ENCODE measurements at regions not wholly inside any gene's neighbourhood (a gene's known extent, or its start where the extent isn't known, plus 50 kb on each side); places are given as distances from the start of the nearest gene placed in this dataset.

GRCh38 chr2:85963068-85963467 lies 74.3 kb upstream of the ST3GAL5 start:
- no peak overlapping the region for H3K9ac ChIP-seq (ENCODE audit: low read length)
- no peaks in the 10 kb centered on the region for H4K20me1 ChIP-seq (ENCODE audit: insufficient read depth)
- BruUV-seq (replicated peaks): no TSS peak
- ChIA-PET CTCF (no interaction called here), POLR2A (no interaction called here), RAD21 (ENCODE audit: low non-redundant PET in 1 of 2, low total read pairs in 2 of 2, uncharacterized antibody in 2 of 2, unreplicated experiment in 2 of 2) (no interaction called here)
- H3K27me3 ChIP-seq (ENCODE audit: insufficient read depth, low read length): no peaks in the 10 kb centered on the region
- H3K4me1 ChIP-seq (ENCODE audit: control insufficient read depth in 1 of 2, insufficient read depth in 2 of 2, low read length in 2 of 2): peaks cover 5 to 20% of the 10 kb centered on the region in 2 experiments; a peak in 3 of 4 replicates
- H3K4me2 ChIP-seq (ENCODE audit: low read length): peak overlapping the region; percentile 72; the same call in 1 of the 2 replicates
- no peak overlapping the region for H3K4me3 ChIP-seq (replicated peaks in 1 of 2; ENCODE audit: low read depth in 1 of 2, low read length in 2 of 2)
- no peak overlapping the region for H3K27ac ChIP-seq (ENCODE audit: low read depth, low read length)
- ATAC-seq (no peak), DNase-seq (ENCODE audit: low read depth, low spot score) (no peak)
- H3K9me2 ChIP-seq (ENCODE audit: insufficient read depth): no peaks in the 10 kb centered on the region
- intact Hi-C loops (cut with micrococcal nuclease): no loop called here
- H3K79me2 ChIP-seq (ENCODE audit: insufficient read depth, low read length): no peaks in the 10 kb centered on the region
- H2AFZ ChIP-seq (ENCODE audit: low read depth, low read length, poor library complexity, severe bottlenecking): no peak overlapping the region
- no peaks in the 10 kb centered on the region for H3K36me3 ChIP-seq (ENCODE audit: control insufficient read depth in 1 of 2, insufficient read depth in 2 of 2, low read length in 2 of 2)
- TF ChIP-seq CEBPB (IDR thresholded peaks at IDR 0.05; ENCODE audit: low read depth): no peak
- no peak for TF ChIP-seq EZH2phosphoT487 (IDR thresholded peaks at IDR 0.05; ENCODE audit: borderline replicate concordance)
- TF ChIP-seq ZNF274 (IDR thresholded peaks at IDR 0.05; ENCODE audit: low read depth, low read length): no peak
- no peak for TF ChIP-seq MAX (IDR thresholded peaks at IDR 0.05)
- TF ChIP-seq ELF1 (IDR thresholded peaks at IDR 0.05; ENCODE audit: borderline replicate concordance, low read depth): no peak
- no peak for TF ChIP-seq POLR2AphosphoS5 (IDR thresholded peaks at IDR 0.05; ENCODE audit: low read depth, low read length)
- TF ChIP-seq SRF (IDR thresholded peaks at IDR 0.05; ENCODE audit: low read depth): no peak
- no peak for TF ChIP-seq EGR1 (IDR thresholded peaks at IDR 0.05; ENCODE audit: low read depth)
- no peak for TF ChIP-seq POLR2A (IDR thresholded peaks at IDR 0.05; ENCODE audit: borderline replicate concordance, extremely low read depth, insufficient read depth, insufficient read length)
- H3K9me3 ChIP-seq (ENCODE audit: control insufficient read depth in 1 of 2, insufficient read depth in 1 of 2, low read depth in 1 of 2, low read length in 2 of 2): peaks cover 0 to 5% of the 10 kb centered on the region in 2 experiments; a peak in 2 of 4 replicates

- no peak overlapping the region for H3K4me2 ChIP-seq (ENCODE audit: low read length)
- no peaks in the 10 kb centered on the region for H3K9me2 ChIP-seq (ENCODE audit: insufficient read depth)
- H3K4me1 ChIP-seq (ENCODE audit: control insufficient read depth in 1 of 2, insufficient read depth in 2 of 2, low read length in 2 of 2): peaks cover 5 to 20% of the 10 kb centered on the region in 2 experiments; a peak in 3 of 4 replicates
- no peak overlapping the region for H2AFZ ChIP-seq (ENCODE audit: low read depth, low read length, poor library complexity, severe bottlenecking)
- H3K27me3 ChIP-seq (ENCODE audit: insufficient read depth, low read length): no peaks in the 10 kb centered on the region
- H3K9ac ChIP-seq (ENCODE audit: low read length): no peak overlapping the region
- TF ChIP-seq TCF7L2 (IDR thresholded peaks at IDR 0.05; ENCODE audit: borderline replicate concordance, extremely low read depth, insufficient read depth, insufficient read length) (no peak), CBX3 (IDR thresholded peaks at IDR 0.05; ENCODE audit: low read depth) (no peak)
- H3K9me3 ChIP-seq (ENCODE audit: control insufficient read depth in 1 of 2, insufficient read depth in 1 of 2, low read depth in 1 of 2, low read length in 2 of 2): peaks cover 0 to 5% of the 10 kb centered on the region in 2 experiments; a peak in 2 of 4 replicates
- ChIA-PET RAD21 (ENCODE audit: low non-redundant PET in 1 of 2, low total read pairs in 2 of 2, uncharacterized antibody in 2 of 2, unreplicated experiment in 2 of 2) (no interaction called here), POLR2A (no interaction called here), CTCF (no interaction called here)
- H3K36me3 ChIP-seq (ENCODE audit: control insufficient read depth in 1 of 2, insufficient read depth in 2 of 2, low read length in 2 of 2): no peaks in the 10 kb centered on the region
- ATAC-seq (no peak), DNase-seq (ENCODE audit: low read depth, low spot score) (no peak)
- no TSS peak for BruUV-seq (replicated peaks)
- H4K20me1 ChIP-seq (ENCODE audit: insufficient read depth): no peaks in the 10 kb centered on the region
- H3K79me2 ChIP-seq (ENCODE audit: insufficient read depth, low read length): no peaks in the 10 kb centered on the region
- intact Hi-C loops (cut with micrococcal nuclease): no loop called here
- no peak overlapping the region for H3K27ac ChIP-seq (ENCODE audit: low read depth, low read length)
- H3K4me3 ChIP-seq (replicated peaks in 1 of 2; ENCODE audit: low read depth in 1 of 2, low read length in 2 of 2): no peak overlapping the region
Measured at GRCh38 chr2:85961754-85962153, 73.0 kb upstream of the ST3GAL5 start.

Data from HCT116 (cell line).